IgD-negative memory B cell (primary cell): ENCODE measurements at regions not wholly inside any gene's neighbourhood (a gene's known extent, or its start where the extent isn't known, plus 50 kb on each side); places are given as distances from the start of the nearest gene placed in this dataset.
"Not testable (repeated sequence)": the region's sequence is repeated elsewhere in the genome, so short reads cannot be mapped to it uniquely, and the experiment has no call there.

Experiments
- H3K27ac Mint-ChIP-seq, 3 donors: one replicate each; pipeline ENCODE4 v1.8.0; 2020 to 2022; ENCODE audit warnings: mild to moderate bottlenecking in 3 of 3, mixed read lengths in 3 of 3, moderate library complexity in 1 of 3
- H3K27me3 Mint-ChIP-seq: one replicate; pipeline ENCODE4 v1.8.0; 2021; ENCODE audit warnings: mixed read lengths
- H3K36me3 Mint-ChIP-seq: one replicate; pipeline ENCODE4 v1.8.0; 2020; ENCODE audit warnings: mild to moderate bottlenecking, mixed read lengths
- H3K4me1 Mint-ChIP-seq, 3 donors: one replicate each; pipeline ENCODE4 v1.8.0; 2020 to 2022; ENCODE audit warnings: mixed read lengths in 3 of 3, mild to moderate bottlenecking in 1 of 3
- H3K4me3 Mint-ChIP-seq, 4 donors: one replicate each; pipeline ENCODE4 v1.8.0; 2020 to 2022; ENCODE audit warnings: mild to moderate bottlenecking in 4 of 4, mixed read lengths in 4 of 4, moderate library complexity in 3 of 4
- H3K9me3 Mint-ChIP-seq, 3 donors: one replicate each; pipeline ENCODE4 v1.8.0; 2020 to 2021; ENCODE audit warnings: mixed read lengths in 3 of 3, mild to moderate bottlenecking in 1 of 3

- H3K27ac Mint-ChIP-seq = no peak overlapping the region
- no peaks in the 10 kb centered on the region for H3K4me1 Mint-ChIP-seq
- H3K27me3 Mint-ChIP-seq = no peaks in the 10 kb centered on the region
- H3K4me3 Mint-ChIP-seq = no peak overlapping the region
- no peaks in the 10 kb centered on the region for H3K36me3 Mint-ChIP-seq
- H3K9me3 Mint-ChIP-seq = peaks cover 9 to 14% (median 11%) of the 10 kb centered on the region in 3 donors
Observed at GRCh38 chr3:110506890-110507289, 564.7 kb upstream of the NECTIN3 start.

DNA sequence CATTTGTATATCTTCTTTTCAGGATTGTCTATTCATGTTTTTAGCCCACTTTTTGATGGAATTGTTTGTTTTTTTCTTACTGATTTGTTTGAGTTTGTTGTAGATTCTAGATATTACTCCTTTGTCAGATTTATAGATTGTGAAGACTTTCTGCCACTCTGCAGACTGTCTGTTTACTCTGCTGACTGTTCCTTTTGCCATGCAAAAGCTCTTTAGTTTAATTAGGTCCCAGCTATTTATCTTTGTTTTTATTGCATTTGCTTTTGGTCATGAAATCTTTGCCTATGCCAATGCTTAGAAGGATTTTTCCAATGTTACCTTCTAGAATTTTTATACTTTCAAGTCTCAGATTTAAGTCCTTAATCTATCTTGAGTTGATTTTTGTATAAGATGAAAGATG lies 564.0 kb upstream of the NECTIN3 start:
- H3K4me3 Mint-ChIP-seq, H3K36me3 Mint-ChIP-seq, H3K27ac Mint-ChIP-seq, H3K4me1 Mint-ChIP-seq, H3K27me3 Mint-ChIP-seq: not testable (repeated sequence)
- H3K9me3 Mint-ChIP-seq = peaks cover 9 to 14% (median 11%) of the 10 kb centered on the region in 3 donors

DNA sequence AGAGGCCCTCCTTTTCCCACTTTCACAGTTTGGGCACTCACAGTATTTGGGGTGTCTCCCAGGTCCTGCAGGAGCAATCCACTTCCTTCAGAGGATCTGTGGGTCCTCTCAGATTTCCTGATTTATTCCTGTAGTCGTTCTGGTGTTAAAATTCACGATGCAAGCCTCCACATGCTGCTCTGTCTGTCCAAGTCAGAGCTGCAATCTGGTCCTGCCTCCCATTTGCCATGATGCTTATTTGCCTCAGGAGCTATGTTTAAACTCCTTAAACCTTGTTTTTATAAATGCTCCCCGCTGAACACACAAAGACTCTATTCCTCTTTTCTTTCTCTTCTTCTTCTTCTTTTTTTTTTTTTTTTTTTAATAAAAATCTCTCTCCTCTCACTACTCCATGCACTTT lies 558.7 kb upstream of the NECTIN3 start:
- Mint-ChIP-seq H3K36me3 (no peaks in the 10 kb centered on the region), H3K27me3 (no peaks in the 10 kb centered on the region), H3K27ac (no peak overlapping the region), H3K4me1 (no peaks in the 10 kb centered on the region), H3K9me3 (peaks cover 10 to 20% (median 14%) of the 10 kb centered on the region in 3 donors), H3K4me3 (no peak overlapping the region)

GRCh38 chr3:110518031-110518430 lies 553.6 kb upstream of the NECTIN3 start:
- Mint-ChIP-seq H3K4me3 (no peak overlapping the region), H3K27ac (no peak overlapping the region), H3K4me1 (no peaks in the 10 kb centered on the region), H3K36me3 (no peaks in the 10 kb centered on the region), H3K27me3 (no peaks in the 10 kb centered on the region), H3K9me3 (peaks cover 3 to 18% (median 5%) of the 10 kb centered on the region in 3 donors)

DNA sequence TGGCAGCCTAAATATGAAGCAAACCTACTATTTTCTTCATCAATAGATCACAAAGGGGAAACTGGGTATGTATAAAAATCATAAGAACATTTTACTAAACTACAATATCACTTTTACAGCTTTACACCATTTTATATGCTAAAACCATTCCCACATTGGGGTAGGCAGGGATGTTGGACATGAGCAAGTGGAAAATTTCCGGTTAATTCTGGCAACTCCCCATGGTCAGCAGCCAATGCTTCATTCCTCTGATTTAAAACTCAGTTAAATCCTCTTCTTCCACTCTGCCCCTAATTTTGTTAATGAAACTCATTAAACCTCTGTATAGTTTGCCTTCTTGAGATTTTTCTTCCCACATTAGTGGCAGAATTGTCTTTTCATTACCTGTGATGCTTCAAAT lies 552.5 kb upstream of the NECTIN3 start:
- Mint-ChIP-seq H3K27ac (no peak overlapping the region), H3K4me3 (no peak overlapping the region), H3K4me1 (no peaks in the 10 kb centered on the region), H3K36me3 (no peaks in the 10 kb centered on the region), H3K27me3 (no peaks in the 10 kb centered on the region), H3K9me3 (peaks cover 3 to 18% (median 5%) of the 10 kb centered on the region in 3 donors)

DNA sequence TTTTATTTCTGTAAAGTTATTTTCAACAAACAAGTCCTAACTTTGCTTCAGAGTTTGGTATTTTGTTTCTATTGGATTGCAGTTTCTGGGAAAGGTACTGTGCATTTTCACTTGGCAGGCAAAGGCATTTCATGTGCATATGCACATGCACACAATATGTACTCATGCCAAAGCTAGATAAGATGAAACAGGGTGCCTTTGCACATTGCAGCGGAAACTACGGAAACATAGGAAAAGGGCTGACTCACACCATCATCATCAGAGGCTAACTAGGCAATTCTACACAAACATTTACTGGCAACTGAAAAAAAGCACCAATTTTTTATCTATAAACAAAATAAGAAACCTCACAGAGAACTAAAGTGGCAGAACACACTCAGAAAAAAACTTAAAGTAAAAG lies 550.6 kb upstream of the NECTIN3 start:
- Mint-ChIP-seq H3K9me3 (peaks cover 3 to 13% (median 5%) of the 10 kb centered on the region in 3 donors), H3K4me1 (no peaks in the 10 kb centered on the region), H3K4me3 (no peak overlapping the region), H3K27me3 (no peaks in the 10 kb centered on the region), H3K36me3 (no peaks in the 10 kb centered on the region), H3K27ac (no peak overlapping the region)

DNA sequence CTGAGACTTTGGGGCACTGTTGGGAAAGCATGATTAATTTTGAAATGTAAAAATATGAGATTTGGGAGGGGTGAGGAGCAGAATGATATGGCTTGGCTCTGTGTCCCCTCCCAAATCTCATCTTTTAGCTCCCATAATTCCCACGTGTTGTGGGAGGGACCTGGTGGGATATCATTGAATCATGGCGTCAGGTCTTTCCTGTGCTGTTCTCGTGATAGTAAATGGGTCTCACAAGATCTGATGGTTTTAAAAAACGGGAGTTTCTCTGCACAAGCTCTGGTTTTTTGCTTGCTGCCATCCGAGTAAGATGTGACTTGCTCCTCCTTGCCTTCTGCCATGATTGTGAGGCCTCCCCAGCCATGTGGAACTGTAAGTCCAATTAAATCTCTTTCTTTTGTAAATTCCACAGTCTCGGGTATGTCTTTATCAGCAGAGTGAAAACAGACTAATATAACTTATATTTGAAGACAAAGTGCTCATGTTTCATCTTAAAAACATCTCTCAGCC lies 546.0 kb upstream of the NECTIN3 start:
- not testable (repeated sequence) for H3K4me1 Mint-ChIP-seq, H3K27me3 Mint-ChIP-seq, H3K27ac Mint-ChIP-seq, H3K36me3 Mint-ChIP-seq, H3K9me3 Mint-ChIP-seq, H3K4me3 Mint-ChIP-seq

DNA sequence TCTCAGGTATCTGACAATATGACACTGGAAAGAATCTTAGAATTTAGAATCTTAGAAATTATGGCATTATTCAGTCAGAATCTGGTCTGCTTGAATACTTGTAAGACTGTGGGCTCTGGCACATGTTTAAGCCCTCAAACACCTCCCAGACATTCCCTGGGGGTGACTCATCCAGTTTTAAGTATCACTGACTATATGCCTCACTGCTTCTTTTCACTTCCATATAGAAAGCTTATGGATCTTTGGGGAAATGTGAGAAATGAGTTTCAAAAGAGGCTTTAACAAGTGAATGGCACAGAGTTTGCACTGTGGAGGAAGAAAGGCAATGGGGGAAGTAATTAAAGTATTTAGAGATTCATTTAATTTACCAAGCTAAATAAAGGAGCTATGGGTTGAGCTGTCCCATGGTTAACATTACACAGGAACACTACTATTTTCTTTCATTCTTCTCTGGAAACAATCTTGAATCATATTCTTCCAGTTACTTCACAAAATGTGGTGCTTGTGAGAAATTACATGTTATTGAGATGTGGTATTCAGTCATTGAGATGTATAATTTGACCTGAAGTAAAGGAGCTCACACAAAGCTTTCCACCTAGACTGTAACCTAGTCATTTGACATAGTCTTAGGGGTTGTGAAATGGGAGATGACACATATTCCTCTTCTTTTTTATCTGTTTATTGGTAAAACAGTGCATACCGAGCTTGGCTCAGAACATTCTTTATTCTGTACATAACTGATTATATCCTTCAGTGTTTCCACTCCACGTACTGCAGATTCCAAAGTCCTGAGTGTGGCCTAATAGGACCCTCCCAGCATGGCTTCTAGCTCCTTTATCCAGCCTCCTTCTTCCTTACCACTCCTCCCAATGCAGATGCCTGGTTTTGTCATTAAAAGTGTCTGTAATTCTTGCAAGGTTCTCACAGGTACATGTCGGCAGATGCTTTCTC lies 544.6 kb upstream of the NECTIN3 start:
- Mint-ChIP-seq H3K4me1 (no peaks in the 10 kb centered on the region), H3K27me3 (no peaks in the 10 kb centered on the region), H3K36me3 (no peaks in the 10 kb centered on the region), H3K9me3 (peaks cover 0 to 3% (median 0%) of the 10 kb centered on the region in 3 donors), H3K27ac (no peak overlapping the region), H3K4me3 (no peak overlapping the region)

DNA sequence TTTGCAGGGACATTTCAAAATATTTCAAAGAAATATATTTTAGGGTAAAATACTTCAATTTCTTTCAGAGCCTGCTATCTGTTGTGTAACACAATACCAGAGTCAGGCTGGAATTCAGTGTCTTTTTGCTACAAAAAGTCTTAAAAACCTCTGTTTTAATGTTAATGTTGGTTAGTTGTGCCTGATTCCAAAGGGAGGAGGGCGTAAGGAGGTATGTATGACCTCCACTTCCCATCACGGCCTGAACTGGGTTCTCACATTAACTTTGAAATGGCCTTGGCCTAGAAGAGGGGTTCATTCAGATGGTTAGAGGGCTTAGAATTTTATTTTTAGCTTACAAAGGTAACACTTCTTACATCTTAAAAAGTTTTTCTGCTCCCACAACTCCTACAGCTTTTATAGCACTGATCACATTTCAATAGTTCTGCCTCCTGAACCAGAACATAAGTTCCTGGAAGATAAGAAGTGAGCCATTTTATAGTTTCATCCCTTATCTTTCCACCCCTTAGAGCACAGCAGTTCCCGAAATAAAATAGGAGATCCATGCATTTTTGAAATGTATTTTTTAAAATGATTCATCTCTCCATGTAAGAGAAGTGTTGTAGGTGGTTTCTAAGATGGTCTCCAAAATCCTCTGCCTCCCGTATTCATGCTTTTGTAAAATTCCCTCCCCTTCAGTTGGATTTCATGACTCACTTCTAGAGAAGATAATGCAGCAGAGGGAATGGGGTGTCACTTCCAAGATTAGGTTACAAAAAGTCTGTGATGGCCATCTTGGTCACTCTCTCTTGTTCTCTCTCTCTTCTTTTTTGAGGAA lies 543.1 kb upstream of the NECTIN3 start:
- Mint-ChIP-seq H3K36me3 (no peaks in the 10 kb centered on the region), H3K4me3 (no peak overlapping the region), H3K9me3 (peaks cover 0 to 3% (median 0%) of the 10 kb centered on the region in 3 donors), H3K4me1 (no peaks in the 10 kb centered on the region), H3K27ac (no peak overlapping the region), H3K27me3 (no peaks in the 10 kb centered on the region)

DNA sequence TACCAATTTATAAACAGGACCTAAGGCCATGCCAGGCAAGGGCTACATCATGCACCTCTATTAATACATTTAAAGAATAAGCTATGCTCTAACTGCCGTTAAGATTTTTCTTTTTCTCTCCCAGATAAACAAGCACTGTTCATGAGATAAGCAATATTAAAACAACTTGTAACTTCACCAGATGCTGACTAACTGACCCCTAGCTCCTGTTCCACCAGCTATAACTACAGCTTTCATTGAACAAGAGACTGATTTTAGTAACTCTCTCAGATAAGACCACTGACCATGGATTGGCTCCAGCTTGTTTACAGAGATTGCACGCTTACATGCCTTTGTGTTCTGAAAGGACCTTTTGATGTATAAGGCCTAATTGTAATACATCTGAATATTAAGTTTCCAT lies 540.7 kb upstream of the NECTIN3 start:
- Mint-ChIP-seq H3K4me1 (no peaks in the 10 kb centered on the region), H3K27me3 (no peaks in the 10 kb centered on the region), H3K36me3 (no peaks in the 10 kb centered on the region), H3K4me3 (no peak overlapping the region), H3K27ac (no peak overlapping the region), H3K9me3 (peaks cover 0 to 5% (median 3%) of the 10 kb centered on the region in 3 donors)

DNA sequence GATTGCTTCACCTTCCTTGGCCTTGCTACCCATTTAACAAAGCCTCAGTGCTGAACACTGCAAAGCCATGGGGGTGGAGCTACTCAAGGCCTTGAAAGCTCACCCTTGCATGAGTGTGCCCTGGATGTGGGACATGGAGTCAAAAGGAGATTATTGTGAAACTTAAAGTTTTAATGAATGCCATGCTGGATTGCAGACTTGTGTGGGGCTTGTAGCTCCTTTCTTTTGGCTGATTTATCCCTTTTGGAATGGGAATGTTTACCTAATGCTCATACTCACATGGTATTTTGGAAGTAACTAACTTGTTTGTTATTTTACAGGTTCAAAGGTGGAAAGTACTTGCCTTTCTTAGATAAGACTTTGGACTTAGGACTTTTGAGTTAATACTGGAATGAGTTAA lies 538.5 kb upstream of the NECTIN3 start:
- H3K27me3 Mint-ChIP-seq = no peaks in the 10 kb centered on the region
- peaks cover 0 to 6% (median 4%) of the 10 kb centered on the region in 3 donors for H3K9me3 Mint-ChIP-seq

GRCh38 chr3:110542552-110543150 lies 529.0 kb upstream of the NECTIN3 start:
- H3K27me3 Mint-ChIP-seq = no peaks in the 10 kb centered on the region
- H3K27ac Mint-ChIP-seq = no peak overlapping the region
- H3K4me3 Mint-ChIP-seq = no peak overlapping the region
- H3K4me1 Mint-ChIP-seq = no peaks in the 10 kb centered on the region
- H3K9me3 Mint-ChIP-seq = no peaks in the 10 kb centered on the region
- no peaks in the 10 kb centered on the region for H3K36me3 Mint-ChIP-seq

More for the DNA sequence above, 538.5 kb upstream of the NECTIN3 start:
- H3K4me3 Mint-ChIP-seq = no peak overlapping the region
- H3K4me1 Mint-ChIP-seq = no peaks in the 10 kb centered on the region
- no peaks in the 10 kb centered on the region for H3K36me3 Mint-ChIP-seq
- H3K27ac Mint-ChIP-seq = no peak overlapping the region

DNA sequence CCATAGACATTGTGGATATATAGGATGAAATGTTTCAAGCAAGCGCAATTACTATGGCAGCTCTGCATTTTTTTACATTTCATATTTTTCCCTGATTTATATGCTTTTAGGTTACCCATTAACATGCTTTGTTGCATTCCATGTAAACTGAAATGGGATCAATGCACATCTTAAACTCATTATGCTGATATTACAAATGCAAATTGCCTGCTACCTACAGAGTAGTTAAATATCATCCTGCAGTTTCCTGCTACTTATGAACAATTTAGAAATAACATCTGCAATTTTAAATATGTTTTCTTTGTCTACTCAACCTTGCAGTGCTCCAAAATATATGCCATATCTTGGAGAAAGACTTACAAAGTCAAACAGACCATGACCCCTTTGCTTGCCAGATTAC lies 526.9 kb upstream of the NECTIN3 start:
- Mint-ChIP-seq H3K27me3 (no peaks in the 10 kb centered on the region), H3K36me3 (no peaks in the 10 kb centered on the region), H3K27ac (no peak overlapping the region), H3K4me3 (no peak overlapping the region), H3K4me1 (no peaks in the 10 kb centered on the region), H3K9me3 (peaks cover 0 to 2% (median 0%) of the 10 kb centered on the region in 3 donors)

DNA sequence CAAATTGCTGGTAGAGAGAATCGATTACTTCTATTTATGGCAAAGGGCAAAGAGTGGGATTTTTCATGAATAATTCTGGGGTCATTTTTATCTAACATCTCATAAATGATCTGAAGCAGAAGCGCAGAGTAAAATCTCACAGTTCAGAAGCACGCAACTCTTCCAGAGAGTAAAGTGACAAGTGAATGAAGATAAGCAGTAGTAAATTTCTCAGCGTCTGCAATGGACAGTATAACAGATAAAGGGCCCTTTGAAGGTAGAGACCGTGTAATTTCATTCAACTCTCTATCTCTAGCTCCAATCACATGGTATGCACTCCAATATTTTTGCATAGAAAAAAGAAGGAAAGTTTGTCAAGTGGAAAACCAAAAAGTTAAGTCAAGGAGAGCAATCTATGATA lies 521.1 kb upstream of the NECTIN3 start:
- H3K27ac Mint-ChIP-seq = no peak overlapping the region
- H3K27me3 Mint-ChIP-seq = no peaks in the 10 kb centered on the region
- no peaks in the 10 kb centered on the region for H3K36me3 Mint-ChIP-seq
- peaks cover 0 to 2% (median 0%) of the 10 kb centered on the region in 3 donors for H3K9me3 Mint-ChIP-seq
- no peaks in the 10 kb centered on the region for H3K4me1 Mint-ChIP-seq
- no peak overlapping the region for H3K4me3 Mint-ChIP-seq

GRCh38 chr3:110562621-110563020 lies 509.0 kb upstream of the NECTIN3 start:
- peaks cover 1 to 4% (median 4%) of the 10 kb centered on the region in 3 donors for H3K9me3 Mint-ChIP-seq
- no peaks in the 10 kb centered on the region for H3K36me3 Mint-ChIP-seq
- peak overlapping the region in 1 of 3 donors; percentile 47 for H3K27ac Mint-ChIP-seq
- no peak overlapping the region for H3K4me3 Mint-ChIP-seq
- no peaks in the 10 kb centered on the region for H3K27me3 Mint-ChIP-seq
- H3K4me1 Mint-ChIP-seq = no peaks in the 10 kb centered on the region
